Fibroblast of villous mesenchyme (primary cell): ENCODE measurements at regions not wholly inside any gene's neighbourhood (a gene's known extent, or its start where the extent isn't known, plus 50 kb on each side); places are given as distances from the start of the nearest gene placed in this dataset.

Experiments
- DNase-seq: peaks from one replicate; pipeline ENCODE4 v3.0.0-alpha.2; 2010; ENCODE audit warnings: low read depth
- H3K4me3 ChIP-seq: 2 replicates; pipeline ENCODE4 v1.5.1; 2011; ENCODE audit warnings: low read depth, mild to moderate bottlenecking, low read length
- TF ChIP-seq, protein P1 (sequence below): IDR thresholded peaks from 2 replicates; pipeline ENCODE4 v1.5.1; 2012; ENCODE audit warnings: low read depth, mild to moderate bottlenecking, low read length; ENCODE audit not compliant: insufficient read depth

DNA sequence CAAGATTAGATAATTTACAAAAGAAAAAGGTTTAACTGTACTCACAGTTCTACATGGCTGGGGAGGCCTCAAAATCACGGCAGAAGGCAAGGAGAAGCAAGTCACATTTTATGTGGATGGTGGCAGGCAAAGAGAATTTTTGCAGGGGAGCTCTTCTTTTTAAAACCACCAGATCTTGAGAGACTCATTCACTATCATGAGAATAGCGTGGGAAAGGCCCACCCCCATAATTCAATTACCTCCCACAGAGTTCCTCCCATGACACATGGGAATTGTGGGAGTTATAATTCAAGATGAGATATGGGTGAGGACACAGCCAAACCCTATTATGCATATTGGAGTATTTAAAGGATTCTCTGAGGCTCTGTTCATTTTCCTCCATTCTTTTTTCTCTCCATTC, 138.7 kb upstream of the CADM2 start:
- DNase-seq: no peak
- H3K4me3 ChIP-seq: no peak overlapping the region
- TF ChIP-seq, protein P1, sequence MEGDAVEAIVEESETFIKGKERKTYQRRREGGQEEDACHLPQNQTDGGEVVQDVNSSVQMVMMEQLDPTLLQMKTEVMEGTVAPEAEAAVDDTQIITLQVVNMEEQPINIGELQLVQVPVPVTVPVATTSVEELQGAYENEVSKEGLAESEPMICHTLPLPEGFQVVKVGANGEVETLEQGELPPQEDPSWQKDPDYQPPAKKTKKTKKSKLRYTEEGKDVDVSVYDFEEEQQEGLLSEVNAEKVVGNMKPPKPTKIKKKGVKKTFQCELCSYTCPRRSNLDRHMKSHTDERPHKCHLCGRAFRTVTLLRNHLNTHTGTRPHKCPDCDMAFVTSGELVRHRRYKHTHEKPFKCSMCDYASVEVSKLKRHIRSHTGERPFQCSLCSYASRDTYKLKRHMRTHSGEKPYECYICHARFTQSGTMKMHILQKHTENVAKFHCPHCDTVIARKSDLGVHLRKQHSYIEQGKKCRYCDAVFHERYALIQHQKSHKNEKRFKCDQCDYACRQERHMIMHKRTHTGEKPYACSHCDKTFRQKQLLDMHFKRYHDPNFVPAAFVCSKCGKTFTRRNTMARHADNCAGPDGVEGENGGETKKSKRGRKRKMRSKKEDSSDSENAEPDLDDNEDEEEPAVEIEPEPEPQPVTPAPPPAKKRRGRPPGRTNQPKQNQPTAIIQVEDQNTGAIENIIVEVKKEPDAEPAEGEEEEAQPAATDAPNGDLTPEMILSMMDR: no peak

DNA sequence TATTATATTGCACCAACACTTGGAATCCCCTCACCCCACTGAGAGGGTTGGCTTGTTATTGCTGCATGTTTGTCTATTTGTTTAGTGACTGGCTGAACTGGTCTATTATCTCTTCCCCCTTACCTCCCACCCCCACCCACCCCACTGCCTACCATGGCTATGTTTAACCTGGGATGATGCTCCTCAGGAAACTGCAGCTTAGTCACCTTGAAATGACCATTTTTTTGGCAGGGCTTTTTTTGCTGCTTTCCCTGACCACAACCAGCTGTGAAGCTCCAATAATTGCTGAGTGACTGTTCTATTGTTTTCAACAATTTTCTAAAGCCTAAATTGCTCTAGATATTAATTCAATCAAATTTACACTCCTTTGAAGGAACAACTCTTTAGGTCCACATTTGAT, 137.9 kb upstream of the CADM2 start:
- no peak overlapping the region for H3K4me3 ChIP-seq
- no peak for DNase-seq
- TF ChIP-seq, protein P1: no peak

DNA sequence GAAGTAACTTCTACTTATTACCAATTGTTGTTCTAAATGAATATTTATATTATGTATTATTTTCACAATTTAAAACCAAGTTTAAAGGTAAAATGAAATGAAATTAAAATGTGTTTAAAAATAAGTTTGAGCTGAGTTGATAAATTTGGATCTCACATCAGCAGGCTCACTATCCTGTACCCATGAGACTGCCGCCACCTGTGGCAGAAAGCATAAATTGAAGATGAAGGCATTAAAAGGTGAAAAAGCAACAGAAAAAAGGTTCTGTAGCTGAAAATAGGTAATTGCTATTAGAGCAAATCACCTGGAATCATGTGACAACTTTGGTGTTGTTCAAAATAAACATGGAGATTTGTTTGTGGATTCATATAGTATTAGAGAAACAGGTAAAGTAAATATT, 133.0 kb upstream of the CADM2 start:
- no peak overlapping the region for H3K4me3 ChIP-seq
- DNase-seq: no peak
- TF ChIP-seq, protein P1: no peak

DNA sequence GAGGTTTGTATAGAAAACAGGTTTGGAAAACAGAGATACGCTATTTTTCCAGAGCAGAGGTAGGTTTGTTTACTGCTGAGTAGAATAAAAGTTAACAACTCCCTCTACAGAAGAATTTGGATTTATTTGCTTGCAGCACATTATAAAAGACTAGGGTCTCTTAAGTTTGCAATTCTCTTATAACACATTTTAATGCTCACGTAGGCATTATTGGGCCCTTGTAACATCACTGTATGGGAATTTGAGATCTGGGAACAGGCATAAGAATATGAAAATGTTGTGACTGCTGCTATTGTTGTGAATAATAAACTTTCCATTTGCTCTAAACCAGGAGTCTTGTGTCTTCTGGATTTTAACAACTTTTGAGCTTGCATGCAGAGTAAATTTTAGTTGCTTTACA, 128.3 kb upstream of the CADM2 start:
- no peak overlapping the region for H3K4me3 ChIP-seq
- DNase-seq: no peak
- TF ChIP-seq, protein P1: no peak

DNA sequence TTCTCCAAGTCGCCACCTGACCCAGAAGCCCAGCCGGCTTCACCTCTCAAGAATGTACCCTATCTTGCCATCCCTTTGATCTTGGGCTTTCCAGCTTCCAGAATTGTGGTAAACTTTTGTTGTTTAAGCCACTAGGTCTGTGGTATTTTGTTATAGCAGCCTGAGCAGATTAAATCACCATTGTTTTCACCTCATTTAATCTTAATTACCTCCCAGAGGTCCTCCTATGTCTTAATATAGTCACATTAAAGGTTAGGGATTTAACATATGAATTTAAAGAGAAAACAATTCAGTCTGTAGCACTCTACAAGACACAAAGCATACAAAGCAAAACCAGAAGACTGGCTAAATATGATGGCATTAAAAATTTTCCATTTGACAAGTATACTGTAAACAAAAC, 123.4 kb upstream of the CADM2 start:
- no peak for DNase-seq
- no peak overlapping the region for H3K4me3 ChIP-seq
- TF ChIP-seq, protein P1: no peak

DNA sequence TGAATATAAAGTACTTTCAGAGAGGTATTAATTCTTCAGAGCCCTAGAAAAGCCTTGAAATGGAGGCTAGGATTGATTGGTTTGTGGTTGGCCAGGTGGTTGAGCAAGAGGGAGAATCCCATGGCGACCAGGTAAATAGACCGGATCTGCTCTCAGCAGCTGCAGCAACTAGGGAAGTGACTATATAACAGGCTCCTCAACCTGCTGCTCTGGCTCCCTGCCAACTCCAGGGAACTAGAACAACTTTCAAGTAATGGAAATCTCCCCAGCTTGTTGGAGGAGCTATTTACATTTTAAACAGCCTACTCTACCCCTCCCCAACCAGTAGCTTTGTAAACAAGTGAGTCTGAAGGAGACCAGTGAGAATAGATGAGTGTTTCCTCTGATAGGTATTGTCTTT, 121.8 kb upstream of the CADM2 start:
- TF ChIP-seq, protein P1: no peak

DNA sequence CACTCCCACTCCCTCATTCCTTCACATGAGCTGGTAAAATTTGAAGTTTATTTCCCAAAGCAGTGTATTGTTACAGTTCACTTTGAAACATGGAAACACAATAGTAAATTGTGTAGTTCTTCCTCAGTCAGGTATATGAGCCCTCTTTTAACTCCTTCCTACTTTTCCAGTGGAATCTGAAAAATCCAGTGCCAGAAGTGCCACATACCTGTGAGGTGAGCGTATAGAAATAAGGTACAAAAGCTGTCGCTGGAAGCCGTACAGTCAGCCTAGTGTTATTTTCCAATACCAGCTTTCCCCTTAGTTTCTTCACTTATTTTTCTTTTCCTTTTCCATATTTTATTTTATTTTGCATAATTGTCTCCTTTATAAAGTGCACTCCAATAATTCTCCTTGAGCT, 81.7 kb upstream of the CADM2 start:
- TF ChIP-seq, protein P1: no peak
- H3K4me3 ChIP-seq: no peak overlapping the region
- no peak for DNase-seq

More for the DNA sequence above, 121.8 kb upstream of the CADM2 start:
- H3K4me3 ChIP-seq: no peak overlapping the region
- no peak for DNase-seq
